Gastroesophageal sphincter (tissue), 4 donors: ENCODE measurements at regions not wholly inside any gene's neighbourhood (a gene's known extent, or its start where the extent isn't known, plus 50 kb on each side); places are given as distances from the start of the nearest gene placed in this dataset.

Experiments
- ATAC-seq: fragments of 150-250 bp; one replicate; pipeline ENCODE4 v1.9.1; 2016; ENCODE audit warnings: mild to moderate bottlenecking, moderate library complexity
- H3K27ac ChIP-seq, 4 donors: fragments of 200-600 bp; sonication (generic) in 3 of 4; 1 replicate in 3 of 4; 2 replicates in 1 of 4; pipeline ENCODE4 v1.5.1; 2016 to 2019
- H3K27me3 ChIP-seq: fragments of 200-600 bp; sonication (generic); one replicate; pipeline ENCODE4 v1.5.1; 2019
- H3K36me3 ChIP-seq, 2 donors: fragments of 200-600 bp; sonication (generic); one replicate each; pipeline ENCODE4 v1.5.1; 2019; ENCODE audit warnings: control low read depth in 1 of 2
- H3K4me1 ChIP-seq, 3 donors: fragments of 200-600 bp; sonication (generic); 1 replicate in 2 of 3; 2 replicates in 1 of 3; pipeline ENCODE4 v1.5.1; 2016 to 2019; ENCODE audit warnings: control low read depth in 2 of 3
- H3K4me3 ChIP-seq, 2 donors: fragments of 200-600 bp; sonication (generic); one replicate each; pipeline ENCODE4 v1.5.1; 2019; ENCODE audit warnings: mild to moderate bottlenecking in 1 of 2, moderate library complexity in 1 of 2
- H3K9me3 ChIP-seq, 3 donors: fragments of 200-600 bp; sonication (generic); one replicate each; pipeline ENCODE4 v1.5.1; 2017 to 2019; ENCODE audit warnings: control low read depth in 2 of 3
- EP300 ChIP-seq: sonication (generic); formaldehyde crosslinking; IDR thresholded peaks from one replicate; pipeline ENCODE4 v1.6.1; 2017; ENCODE audit warnings: antibody characterized with exemption, mild to moderate bottlenecking
- POLR2A ChIP-seq, 2 donors: fragments of 450-650 bp; IDR thresholded peaks; one replicate each; pipeline ENCODE4 v1.6.1; 2017; ENCODE audit warnings: antibody characterized with exemption in 2 of 2, mild to moderate bottlenecking in 2 of 2, moderate library complexity in 1 of 2
- POLR2AphosphoS5 ChIP-seq: sonication (generic); formaldehyde crosslinking; IDR thresholded peaks from one replicate; pipeline ENCODE4 v1.6.1; 2017; ENCODE audit warnings: antibody characterized with exemption
- WGBS, 2 donors: methylation state at CpG; one replicate each; pipeline ENCODE4 v1.1.5; 2018; ENCODE audit warnings: low coverage in 1 of 2; 5-methylcytosine and 5-hydroxymethylcytosine counted together
- TF ChIP-seq, protein P1 (sequence below), 4 experiments: fragments of 200-600 bp in 2 of 4; fragments of 450-650 bp in 2 of 4; sonication (generic) in 1 of 4; IDR thresholded peaks; one replicate each; pipeline ENCODE4 v1.5.1; 2017 to 2019; ENCODE audit warnings: antibody characterized with exemption in 4 of 4, mild to moderate bottlenecking in 2 of 4, moderate library complexity in 2 of 4

DNA sequence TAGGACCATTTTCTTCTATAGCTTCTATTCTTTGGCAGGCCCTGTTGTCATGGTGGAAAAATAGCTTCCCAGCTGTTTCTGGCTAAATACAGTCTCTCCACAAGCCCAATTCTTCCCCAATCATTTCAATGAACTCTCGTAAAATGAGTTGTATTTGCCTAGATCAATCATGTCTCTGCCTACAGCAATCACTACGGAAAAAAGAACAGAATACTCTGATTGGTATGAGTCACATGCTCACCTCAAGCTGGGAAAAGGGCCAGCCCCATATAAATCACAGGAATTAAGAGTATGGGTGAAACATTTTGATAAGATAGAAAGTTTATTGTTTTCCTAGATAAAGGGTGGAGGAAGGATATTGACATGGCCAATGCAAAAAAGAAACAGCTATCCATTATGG is 711.4 kb downstream of the EFNA5 start:
- no peak for TF ChIP-seq POLR2AphosphoS5
- no peak for TF ChIP-seq POLR2A (IDR thresholded peaks at IDR 0.05)
- no peak for TF ChIP-seq EP300
- TF ChIP-seq, protein P1, sequence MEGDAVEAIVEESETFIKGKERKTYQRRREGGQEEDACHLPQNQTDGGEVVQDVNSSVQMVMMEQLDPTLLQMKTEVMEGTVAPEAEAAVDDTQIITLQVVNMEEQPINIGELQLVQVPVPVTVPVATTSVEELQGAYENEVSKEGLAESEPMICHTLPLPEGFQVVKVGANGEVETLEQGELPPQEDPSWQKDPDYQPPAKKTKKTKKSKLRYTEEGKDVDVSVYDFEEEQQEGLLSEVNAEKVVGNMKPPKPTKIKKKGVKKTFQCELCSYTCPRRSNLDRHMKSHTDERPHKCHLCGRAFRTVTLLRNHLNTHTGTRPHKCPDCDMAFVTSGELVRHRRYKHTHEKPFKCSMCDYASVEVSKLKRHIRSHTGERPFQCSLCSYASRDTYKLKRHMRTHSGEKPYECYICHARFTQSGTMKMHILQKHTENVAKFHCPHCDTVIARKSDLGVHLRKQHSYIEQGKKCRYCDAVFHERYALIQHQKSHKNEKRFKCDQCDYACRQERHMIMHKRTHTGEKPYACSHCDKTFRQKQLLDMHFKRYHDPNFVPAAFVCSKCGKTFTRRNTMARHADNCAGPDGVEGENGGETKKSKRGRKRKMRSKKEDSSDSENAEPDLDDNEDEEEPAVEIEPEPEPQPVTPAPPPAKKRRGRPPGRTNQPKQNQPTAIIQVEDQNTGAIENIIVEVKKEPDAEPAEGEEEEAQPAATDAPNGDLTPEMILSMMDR (IDR thresholded peaks at IDR 0.05) = no peak
- Histone ChIP-seq H3K9me3 (no peaks in the 10 kb centered on the region), H3K27ac (no peak overlapping the region), H3K36me3 (no peaks in the 10 kb centered on the region), H3K27me3 (no peaks in the 10 kb centered on the region), H3K4me1 (no peaks in the 10 kb centered on the region), H3K4me3 (no peak overlapping the region)
- ATAC-seq = no peak
- WGBS, 2 donors = 0 to 78% methylated on average over 1 to 2 of the region's 2 CpGs

DNA sequence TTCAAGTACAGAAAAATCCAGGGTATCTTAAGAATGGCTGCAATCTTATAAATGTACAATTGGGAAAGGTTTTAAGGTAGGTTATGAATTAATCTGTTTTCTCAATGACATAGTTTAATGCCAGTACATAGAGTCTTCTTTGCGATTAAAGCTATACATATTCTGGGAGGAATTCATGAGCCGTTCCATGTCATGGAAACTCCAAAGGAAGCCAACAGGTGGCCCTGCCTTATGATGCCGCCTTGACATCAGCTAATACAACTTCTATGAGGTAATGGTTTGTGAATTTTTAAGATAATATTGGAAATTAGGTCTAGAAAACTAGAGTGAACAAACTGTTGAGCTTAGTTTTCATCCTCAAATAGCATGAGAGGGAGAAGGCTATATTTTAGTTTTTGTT is 713.4 kb downstream of the EFNA5 start:
- 98 to 100% methylated on average over 2 to 3 of the region's 3 CpGs for WGBS, 2 donors
- Histone ChIP-seq H3K36me3 (no peaks in the 10 kb centered on the region), H3K27me3 (no peaks in the 10 kb centered on the region), H3K4me1 (no peaks in the 10 kb centered on the region), H3K4me3 (no peak overlapping the region), H3K9me3 (no peaks in the 10 kb centered on the region), H3K27ac (no peak overlapping the region)
- TF ChIP-seq POLR2A (IDR thresholded peaks at IDR 0.05) = no peak
- no peak for TF ChIP-seq POLR2AphosphoS5
- TF ChIP-seq, protein P1 (IDR thresholded peaks at IDR 0.05) = no peak
- no peak for TF ChIP-seq EP300
- no peak for ATAC-seq

DNA sequence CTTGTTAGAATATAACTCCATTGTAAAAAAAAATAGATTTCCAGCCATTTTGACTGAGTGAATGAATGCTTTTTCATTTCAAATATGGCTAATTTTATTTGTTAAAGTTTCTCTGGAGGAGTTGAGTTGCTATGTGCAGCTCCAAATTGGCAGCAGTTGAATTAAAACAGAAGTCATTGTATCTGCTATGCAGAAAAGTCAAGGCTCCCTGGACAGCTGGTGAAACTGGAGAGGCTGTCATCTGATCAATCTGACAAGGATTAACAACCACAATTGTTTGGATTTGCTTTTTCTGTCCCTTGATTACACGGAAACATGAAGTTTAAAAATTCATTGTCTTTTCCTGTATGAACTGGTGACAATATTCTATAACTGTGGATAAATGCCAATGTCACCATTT is 713.9 kb downstream of the EFNA5 start:
- Histone ChIP-seq H3K4me3 (no peak overlapping the region), H3K9me3 (no peaks in the 10 kb centered on the region), H3K4me1 (no peaks in the 10 kb centered on the region), H3K27me3 (no peaks in the 10 kb centered on the region), H3K36me3 (no peaks in the 10 kb centered on the region), H3K27ac (no peak overlapping the region)
- 41 to 42% methylated on average over 1 of the region's 1 CpG for WGBS, 2 donors
- TF ChIP-seq EP300 (no peak), POLR2AphosphoS5 (no peak), POLR2A (IDR thresholded peaks at IDR 0.05) (no peak)
- TF ChIP-seq, protein P1 (IDR thresholded peaks at IDR 0.05) = no peak
- ATAC-seq = no peak

DNA sequence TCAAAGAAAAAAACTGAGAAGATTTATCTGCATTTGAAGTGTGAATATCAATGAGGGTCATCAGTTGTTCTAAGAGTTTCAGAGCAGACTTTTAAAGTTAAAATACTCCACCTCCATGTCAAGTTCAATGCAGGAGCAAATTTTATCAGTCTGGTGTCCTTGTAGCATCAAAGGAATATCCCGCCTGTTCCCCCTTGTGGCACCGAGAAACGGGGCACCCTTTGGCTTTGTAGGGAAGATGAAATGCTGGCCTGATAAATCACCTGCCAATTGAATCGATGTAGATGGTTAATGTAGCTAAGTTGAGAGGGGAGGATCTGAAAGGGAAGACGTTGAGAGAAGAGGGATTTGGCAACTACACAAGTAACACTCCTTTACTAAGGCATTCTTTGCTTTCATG is 714.5 kb downstream of the EFNA5 start:
- no peaks in the 10 kb centered on the region for H3K36me3 ChIP-seq

DNA sequence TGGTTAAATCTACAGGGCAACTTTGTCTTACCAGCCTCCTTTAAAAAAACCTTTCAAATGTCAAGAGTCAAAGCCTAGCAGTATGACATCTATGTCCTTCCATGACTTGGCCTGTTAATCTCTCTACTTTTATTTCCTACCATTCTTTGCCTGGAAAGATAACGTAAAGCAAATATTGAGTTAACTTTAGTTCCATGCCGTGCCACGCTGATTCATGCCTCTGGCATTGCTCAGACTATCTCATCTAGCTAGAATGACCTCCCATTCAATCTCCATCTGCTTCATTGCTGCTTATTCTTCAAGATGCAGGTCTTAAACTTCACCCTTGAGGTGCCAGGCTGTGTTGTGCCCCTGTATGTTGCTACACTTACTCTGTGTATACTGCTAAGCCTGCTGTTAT is 729.8 kb downstream of the EFNA5 start:
- WGBS, 2 donors = 68 to 87% methylated on average over 3 of the region's 3 CpGs
- no peaks in the 10 kb centered on the region for H3K36me3 ChIP-seq
- no peak overlapping the region for H3K4me3 ChIP-seq
- no peak for ATAC-seq
- H3K27ac ChIP-seq = no peak overlapping the region
- TF ChIP-seq EP300 (no peak), POLR2A (IDR thresholded peaks at IDR 0.05) (no peak), POLR2AphosphoS5 (no peak)
- TF ChIP-seq, protein P1 (IDR thresholded peaks at IDR 0.05) = no peak
- H3K9me3 ChIP-seq = no peaks in the 10 kb centered on the region
- no peaks in the 10 kb centered on the region for H3K27me3 ChIP-seq
- no peaks in the 10 kb centered on the region for H3K4me1 ChIP-seq

More for the DNA sequence above, 714.5 kb downstream of the EFNA5 start:
- ATAC-seq = no peak
- no peaks in the 10 kb centered on the region for H3K27me3 ChIP-seq
- H3K4me1 ChIP-seq = no peaks in the 10 kb centered on the region
- TF ChIP-seq POLR2AphosphoS5 = no peak
- TF ChIP-seq, protein P1 (IDR thresholded peaks at IDR 0.05) = no peak
- TF ChIP-seq EP300 = no peak
- no peak for TF ChIP-seq POLR2A (IDR thresholded peaks at IDR 0.05)
- H3K9me3 ChIP-seq = no peaks in the 10 kb centered on the region
- H3K27ac ChIP-seq = no peak overlapping the region
- no peak overlapping the region for H3K4me3 ChIP-seq
- 58 to 67% methylated on average over 5 of the region's 5 CpGs for WGBS, 2 donors
